NB4 (cell line): ENCODE measurements at regions not wholly inside any gene's neighbourhood (a gene's known extent, or its start where the extent isn't known, plus 50 kb on each side); places are given as distances from the start of the nearest gene placed in this dataset.
"Not testable (repeated sequence)": the region's sequence is repeated elsewhere in the genome, so short reads cannot be mapped to it uniquely, and the experiment has no call there.

Experiments
- DNase-seq: peaks from one replicate; pipeline ENCODE4 v3.0.0; 2010; ENCODE audit warnings: low read depth
- H3K4me3 ChIP-seq: one replicate; pipeline ENCODE4 v1.5.1; 2011; ENCODE audit warnings: mild to moderate bottlenecking, low read depth, low read length, moderate library complexity
- CTCF ChIP-seq: IDR thresholded peaks from one replicate; pipeline ENCODE4 v1.5.1; 2012; ENCODE audit warnings: low read depth, low read length
- MAX ChIP-seq: IDR thresholded peaks from 2 replicates; pipeline ENCODE4 v1.6.1; 2011; ENCODE audit warnings: low read depth, low read length
- MYC ChIP-seq: IDR thresholded peaks from 2 replicates; pipeline ENCODE4 v1.6.1; 2011; ENCODE audit warnings: low read depth, low read length
- POLR2A ChIP-seq: IDR thresholded peaks from 2 replicates; pipeline ENCODE4 v1.6.1; 2011; ENCODE audit warnings: mild to moderate bottlenecking; ENCODE audit not compliant: insufficient read length; ENCODE audit errors: extremely low read depth

DNA sequence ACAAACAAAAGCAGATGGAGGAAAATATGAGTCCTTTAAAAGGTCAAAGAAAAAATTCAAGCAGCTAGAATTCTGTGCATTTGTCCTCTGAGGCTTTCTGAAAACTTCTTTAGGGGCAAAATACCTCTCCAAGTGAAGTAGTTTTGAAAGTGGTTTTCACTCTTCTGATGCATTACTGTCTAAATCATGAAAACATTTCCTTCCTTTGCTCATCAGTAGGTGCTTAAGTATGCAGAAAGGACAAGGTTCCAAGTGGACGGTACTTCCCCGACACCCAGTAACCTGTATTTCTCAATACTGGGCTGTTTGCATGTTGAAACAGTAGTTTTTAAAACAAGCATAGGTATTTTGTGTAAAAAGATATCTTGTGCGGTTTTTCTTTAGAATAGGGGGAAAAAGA, 189.1 kb upstream of the ERBB4 start:
- TF ChIP-seq MYC (no peak), MAX (no peak), POLR2A (no peak), CTCF (no peak)
- H3K4me3 ChIP-seq, result no peak overlapping the region
- DNase-seq, result no peak

GRCh38 chr2:212726403-212726802, 187.8 kb upstream of the ERBB4 start:
- no peak overlapping the region for H3K4me3 ChIP-seq
- no peak for TF ChIP-seq MAX
- no peak for TF ChIP-seq MYC
- TF ChIP-seq POLR2A, result no peak
- no peak for TF ChIP-seq CTCF
- DNase-seq, result no peak

DNA sequence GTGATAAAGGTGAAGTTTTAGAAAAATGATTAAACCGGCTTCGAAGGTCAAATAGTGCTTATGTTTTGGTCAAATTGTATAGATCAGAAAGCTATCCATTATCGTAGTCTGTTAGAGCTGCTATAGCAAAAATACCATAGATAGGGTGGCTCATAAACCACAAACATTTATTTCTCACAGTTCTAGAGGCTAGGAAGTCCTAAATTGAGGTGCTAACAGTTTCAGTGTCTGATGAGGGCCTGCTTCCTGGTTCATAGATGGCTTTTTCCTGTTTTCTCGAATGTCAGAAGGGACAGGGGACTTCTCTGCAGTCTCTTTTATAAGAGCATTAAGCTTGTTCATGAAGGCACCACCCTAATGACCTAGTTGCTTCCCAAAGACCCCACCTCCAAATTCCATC, 186.6 kb upstream of the ERBB4 start:
- TF ChIP-seq CTCF, result no peak
- TF ChIP-seq POLR2A, result no peak
- no peak for TF ChIP-seq MYC
- TF ChIP-seq MAX, result no peak
- no peak overlapping the region for H3K4me3 ChIP-seq
- DNase-seq, result no peak

DNA sequence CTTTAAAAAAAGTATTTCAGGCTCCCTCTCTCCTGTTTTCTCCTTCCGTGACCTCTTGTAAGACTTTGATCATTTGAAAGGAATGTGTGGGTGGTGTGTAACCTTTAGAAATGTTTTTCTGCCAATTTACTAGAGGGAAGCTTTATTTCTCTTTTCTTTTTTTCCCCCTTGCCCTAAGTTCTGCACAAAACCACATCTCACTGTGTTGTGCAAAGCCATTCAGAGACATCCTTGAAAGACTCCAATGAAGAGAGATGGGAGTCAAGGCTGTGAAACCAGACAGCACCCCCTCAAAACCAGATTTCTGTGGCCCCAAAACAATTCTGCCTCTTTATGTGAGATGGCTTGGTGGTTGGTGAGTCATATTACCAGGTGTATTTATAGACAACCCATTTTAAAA, 184.6 kb upstream of the ERBB4 start:
- H3K4me3 ChIP-seq, result no peak overlapping the region
- TF ChIP-seq POLR2A, result no peak
- TF ChIP-seq CTCF, result no peak
- no peak for TF ChIP-seq MAX
- TF ChIP-seq MYC, result no peak
- no peak for DNase-seq

DNA sequence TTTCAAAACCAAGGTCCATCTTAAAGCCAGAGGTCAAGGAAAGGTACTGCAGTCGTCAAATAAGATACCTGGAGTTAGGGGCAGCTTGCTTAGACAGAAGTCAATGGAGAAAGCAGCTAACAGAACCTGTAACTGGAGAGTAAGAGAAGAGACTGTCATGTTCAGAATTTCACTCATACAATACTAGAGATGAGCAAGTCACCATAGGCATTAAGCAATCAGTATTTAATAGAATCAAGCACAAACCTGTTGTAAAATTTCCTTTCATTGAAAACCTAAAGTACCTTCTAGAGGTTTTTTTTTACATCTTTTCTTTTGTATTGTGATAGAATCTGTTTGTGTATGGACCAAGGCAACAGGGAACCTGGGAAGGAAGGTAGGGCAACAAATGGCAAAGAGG, 183.4 kb upstream of the ERBB4 start:
- DNase-seq, result no peak
- TF ChIP-seq MYC (no peak), MAX (no peak)

GRCh38 chr2:212721026-212721451, 182.4 kb upstream of the ERBB4 start:
- TF ChIP-seq MYC (no peak), MAX (no peak), POLR2A (no peak), CTCF (no peak)
- DNase-seq, result no peak
- H3K4me3 ChIP-seq, result no peak overlapping the region

More for the DNA sequence above, 183.4 kb upstream of the ERBB4 start:
- H3K4me3 ChIP-seq, result no peak overlapping the region

- not testable (repeated sequence) for DNase-seq, H3K4me3 ChIP-seq
Observed at GRCh38 chr2:212715411-212715810, 176.8 kb upstream of the ERBB4 start.
